PFSK-1 (cell line): ENCODE measurements at regions not wholly inside any gene's neighbourhood (a gene's known extent, or its start where the extent isn't known, plus 50 kb on each side); places are given as distances from the start of the nearest gene placed in this dataset.

Experiments
- FOXP2 ChIP-seq: optimal IDR thresholded peaks from 2 replicates; pipeline ENCODE3; 2011; ENCODE audit warnings: borderline replicate concordance, control low read depth, inconsistent platforms; ENCODE audit not compliant: insufficient read depth; ENCODE audit errors: extremely low read length, extremely low read depth
- POLR2AphosphoS5 ChIP-seq: IDR thresholded peaks from 2 replicates; pipeline ENCODE4 v1.6.1; 2012; ENCODE audit warnings: low read depth, mild to moderate bottlenecking, control low read depth, low read length, moderate library complexity
- SIN3A ChIP-seq: IDR thresholded peaks from 2 replicates; pipeline ENCODE4 v1.6.1; 2012; ENCODE audit warnings: mild to moderate bottlenecking, low read length, moderate library complexity, borderline replicate concordance; ENCODE audit not compliant: insufficient read depth
- TAF1 ChIP-seq: IDR thresholded peaks from 2 replicates; pipeline ENCODE4 v1.6.1; 2012; ENCODE audit warnings: low read length, control low read depth, borderline replicate concordance; ENCODE audit not compliant: insufficient read depth
- TF ChIP-seq, protein P1 (sequence below), 2 experiments: IDR thresholded peaks; 2 replicates each; pipeline versions ENCODE4 v1.6.1 to v1.8.0; 2011 to 2012; ENCODE audit warnings: low read depth in 2 of 2, low read length in 2 of 2, control low read depth in 1 of 2, inconsistent platforms in 1 of 2, mild to moderate bottlenecking in 1 of 2, moderate library complexity in 1 of 2; ENCODE audit not compliant: insufficient read depth in 1 of 2

GRCh38 chrX:11870789-11871188, 112.8 kb downstream of the MSL3 start:
- TF ChIP-seq FOXP2 (no peak), TAF1 (no peak), SIN3A (no peak)
- TF ChIP-seq, protein P1, sequence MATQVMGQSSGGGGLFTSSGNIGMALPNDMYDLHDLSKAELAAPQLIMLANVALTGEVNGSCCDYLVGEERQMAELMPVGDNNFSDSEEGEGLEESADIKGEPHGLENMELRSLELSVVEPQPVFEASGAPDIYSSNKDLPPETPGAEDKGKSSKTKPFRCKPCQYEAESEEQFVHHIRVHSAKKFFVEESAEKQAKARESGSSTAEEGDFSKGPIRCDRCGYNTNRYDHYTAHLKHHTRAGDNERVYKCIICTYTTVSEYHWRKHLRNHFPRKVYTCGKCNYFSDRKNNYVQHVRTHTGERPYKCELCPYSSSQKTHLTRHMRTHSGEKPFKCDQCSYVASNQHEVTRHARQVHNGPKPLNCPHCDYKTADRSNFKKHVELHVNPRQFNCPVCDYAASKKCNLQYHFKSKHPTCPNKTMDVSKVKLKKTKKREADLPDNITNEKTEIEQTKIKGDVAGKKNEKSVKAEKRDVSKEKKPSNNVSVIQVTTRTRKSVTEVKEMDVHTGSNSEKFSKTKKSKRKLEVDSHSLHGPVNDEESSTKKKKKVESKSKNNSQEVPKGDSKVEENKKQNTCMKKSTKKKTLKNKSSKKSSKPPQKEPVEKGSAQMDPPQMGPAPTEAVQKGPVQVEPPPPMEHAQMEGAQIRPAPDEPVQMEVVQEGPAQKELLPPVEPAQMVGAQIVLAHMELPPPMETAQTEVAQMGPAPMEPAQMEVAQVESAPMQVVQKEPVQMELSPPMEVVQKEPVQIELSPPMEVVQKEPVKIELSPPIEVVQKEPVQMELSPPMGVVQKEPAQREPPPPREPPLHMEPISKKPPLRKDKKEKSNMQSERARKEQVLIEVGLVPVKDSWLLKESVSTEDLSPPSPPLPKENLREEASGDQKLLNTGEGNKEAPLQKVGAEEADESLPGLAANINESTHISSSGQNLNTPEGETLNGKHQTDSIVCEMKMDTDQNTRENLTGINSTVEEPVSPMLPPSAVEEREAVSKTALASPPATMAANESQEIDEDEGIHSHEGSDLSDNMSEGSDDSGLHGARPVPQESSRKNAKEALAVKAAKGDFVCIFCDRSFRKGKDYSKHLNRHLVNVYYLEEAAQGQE (IDR thresholded peaks at IDR 0.05; ENCODE audit: insufficient read depth in 1 of 2, low read depth in 2 of 2, low read length in 2 of 2), result no peak

- TF ChIP-seq, protein P1 (IDR thresholded peaks at IDR 0.05; ENCODE audit: insufficient read depth in 1 of 2, low read depth in 2 of 2, low read length in 2 of 2), result no peak
- no peak for TF ChIP-seq TAF1
- no peak for TF ChIP-seq SIN3A
- no peak for TF ChIP-seq POLR2AphosphoS5
- no peak for TF ChIP-seq FOXP2
Observed at GRCh38 chrX:11881485-11882170, 123.6 kb downstream of the MSL3 start.

- TF ChIP-seq FOXP2, result no peak
- no peak for TF ChIP-seq SIN3A
- TF ChIP-seq, protein P1 (IDR thresholded peaks at IDR 0.05; ENCODE audit: insufficient read depth in 1 of 2, low read depth in 2 of 2, low read length in 2 of 2), result no peak
- TF ChIP-seq TAF1, result no peak
- no peak for TF ChIP-seq POLR2AphosphoS5
Observed at GRCh38 chrX:11886745-11887144, 128.7 kb downstream of the MSL3 start.

- TF ChIP-seq FOXP2 (no peak), TAF1 (no peak), SIN3A (no peak), POLR2AphosphoS5 (no peak)
- TF ChIP-seq, protein P1 (IDR thresholded peaks at IDR 0.05; ENCODE audit: insufficient read depth in 1 of 2, low read depth in 2 of 2, low read length in 2 of 2), result no peak
Observed at GRCh38 chrX:11887175-11887574, 129.1 kb downstream of the MSL3 start.
